ENCODE measurements at regions not wholly inside any gene's neighbourhood (a gene's known extent, or its start where the extent isn't known, plus 50 kb on each side); places are given as distances from the start of the nearest gene placed in this dataset.

- DNase-seq (ENCODE audit: low read depth), result no peak
- Histone ChIP-seq H3K27me3 (ENCODE audit: control insufficient read depth, insufficient read depth, low read length) (peaks cover 2% of the 10 kb centered on the region), H3K36me3 (ENCODE audit: control insufficient read depth, insufficient read depth, low read length) (no peaks in the 10 kb centered on the region), H3K4me3 (ENCODE audit: low read depth, low read length) (no peak overlapping the region)
- TF ChIP-seq, protein P1, sequence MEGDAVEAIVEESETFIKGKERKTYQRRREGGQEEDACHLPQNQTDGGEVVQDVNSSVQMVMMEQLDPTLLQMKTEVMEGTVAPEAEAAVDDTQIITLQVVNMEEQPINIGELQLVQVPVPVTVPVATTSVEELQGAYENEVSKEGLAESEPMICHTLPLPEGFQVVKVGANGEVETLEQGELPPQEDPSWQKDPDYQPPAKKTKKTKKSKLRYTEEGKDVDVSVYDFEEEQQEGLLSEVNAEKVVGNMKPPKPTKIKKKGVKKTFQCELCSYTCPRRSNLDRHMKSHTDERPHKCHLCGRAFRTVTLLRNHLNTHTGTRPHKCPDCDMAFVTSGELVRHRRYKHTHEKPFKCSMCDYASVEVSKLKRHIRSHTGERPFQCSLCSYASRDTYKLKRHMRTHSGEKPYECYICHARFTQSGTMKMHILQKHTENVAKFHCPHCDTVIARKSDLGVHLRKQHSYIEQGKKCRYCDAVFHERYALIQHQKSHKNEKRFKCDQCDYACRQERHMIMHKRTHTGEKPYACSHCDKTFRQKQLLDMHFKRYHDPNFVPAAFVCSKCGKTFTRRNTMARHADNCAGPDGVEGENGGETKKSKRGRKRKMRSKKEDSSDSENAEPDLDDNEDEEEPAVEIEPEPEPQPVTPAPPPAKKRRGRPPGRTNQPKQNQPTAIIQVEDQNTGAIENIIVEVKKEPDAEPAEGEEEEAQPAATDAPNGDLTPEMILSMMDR (IDR thresholded peaks at IDR 0.05; ENCODE audit: insufficient read depth, low read length, poor library complexity, severe bottlenecking), result no peak
These were observed 286.8 kb upstream of the ZMIZ1 start for GRCh38 chr10:78781991-78782390.

DNA sequence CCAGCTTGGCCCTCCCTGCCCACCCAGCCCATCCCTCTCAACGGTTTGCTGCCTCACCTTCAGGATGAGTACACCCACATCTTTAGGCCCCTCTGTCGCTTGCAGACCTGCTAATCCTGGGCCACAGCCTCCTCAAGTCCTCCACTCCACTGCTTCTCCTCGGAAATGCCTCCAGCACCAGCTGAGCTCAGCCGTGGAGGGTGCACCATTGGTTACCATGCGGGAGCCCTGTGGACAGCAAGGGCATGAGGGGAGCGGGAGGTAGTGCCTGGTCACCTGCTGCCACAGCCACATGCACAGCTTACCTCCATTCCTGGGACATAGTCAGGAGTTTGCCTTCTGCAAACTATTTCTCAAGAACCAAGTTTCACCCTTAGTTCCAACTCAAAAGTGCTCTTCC is 286.3 kb upstream of the ZMIZ1 start:
- H3K36me3 ChIP-seq (ENCODE audit: control insufficient read depth, insufficient read depth, low read length), result no peaks in the 10 kb centered on the region
- DNase-seq (ENCODE audit: low read depth), result no peak
- TF ChIP-seq, protein P1 (IDR thresholded peaks at IDR 0.05; ENCODE audit: insufficient read depth, low read length, poor library complexity, severe bottlenecking), result no peak
- no peak overlapping the region for H3K4me3 ChIP-seq (ENCODE audit: low read depth, low read length)
- H3K27me3 ChIP-seq (ENCODE audit: control insufficient read depth, insufficient read depth, low read length), result peaks cover 2% of the 10 kb centered on the region

DNA sequence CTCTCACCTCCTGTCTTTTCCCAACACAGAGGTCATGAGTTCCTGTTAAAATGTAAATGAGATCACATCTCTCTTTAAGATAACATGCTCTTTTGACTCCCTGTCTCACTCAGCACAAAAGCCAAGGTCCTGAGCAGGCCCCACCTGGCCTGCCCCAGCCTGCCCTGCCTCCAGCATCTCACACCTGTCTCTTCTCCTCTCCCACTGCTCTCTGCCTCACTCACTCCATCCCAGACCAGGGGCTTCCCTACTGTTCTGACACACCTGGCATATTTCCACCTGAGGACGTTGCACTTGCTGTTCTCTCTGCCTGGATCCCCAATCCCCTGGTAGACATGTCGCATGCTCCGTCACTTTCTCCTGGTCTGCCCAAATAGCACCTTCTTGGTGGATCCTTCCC is 285.0 kb upstream of the ZMIZ1 start:
- no peak overlapping the region for H3K4me3 ChIP-seq (ENCODE audit: low read depth, low read length)
- DNase-seq (ENCODE audit: low read depth), result no peak
- H3K27me3 ChIP-seq (ENCODE audit: control insufficient read depth, insufficient read depth, low read length), result peaks cover 2% of the 10 kb centered on the region
- TF ChIP-seq, protein P1 (IDR thresholded peaks at IDR 0.05; ENCODE audit: insufficient read depth, low read length, poor library complexity, severe bottlenecking), result no peak
- H3K36me3 ChIP-seq (ENCODE audit: control insufficient read depth, insufficient read depth, low read length), result no peaks in the 10 kb centered on the region

GRCh38 chr10:78784546-78784945 is 284.2 kb upstream of the ZMIZ1 start:
- Histone ChIP-seq H3K4me3 (ENCODE audit: low read depth, low read length) (no peak overlapping the region), H3K36me3 (ENCODE audit: control insufficient read depth, insufficient read depth, low read length) (no peaks in the 10 kb centered on the region), H3K27me3 (ENCODE audit: control insufficient read depth, insufficient read depth, low read length) (peaks cover 2% of the 10 kb centered on the region)
- TF ChIP-seq, protein P1 (IDR thresholded peaks at IDR 0.05; ENCODE audit: insufficient read depth, low read length, poor library complexity, severe bottlenecking), result no peak
- no peak for DNase-seq (ENCODE audit: low read depth)

- DNase-seq (ENCODE audit: low read depth), result no peak
- TF ChIP-seq, protein P1 (IDR thresholded peaks at IDR 0.05; ENCODE audit: insufficient read depth, low read length, poor library complexity, severe bottlenecking), result no peak
- Histone ChIP-seq H3K27me3 (ENCODE audit: control insufficient read depth, insufficient read depth, low read length) (peaks cover 2% of the 10 kb centered on the region), H3K36me3 (ENCODE audit: control insufficient read depth, insufficient read depth, low read length) (no peaks in the 10 kb centered on the region), H3K4me3 (ENCODE audit: low read depth, low read length) (no peak overlapping the region)
These were observed 283.7 kb upstream of the ZMIZ1 start for GRCh38 chr10:78785066-78785465.

DNA sequence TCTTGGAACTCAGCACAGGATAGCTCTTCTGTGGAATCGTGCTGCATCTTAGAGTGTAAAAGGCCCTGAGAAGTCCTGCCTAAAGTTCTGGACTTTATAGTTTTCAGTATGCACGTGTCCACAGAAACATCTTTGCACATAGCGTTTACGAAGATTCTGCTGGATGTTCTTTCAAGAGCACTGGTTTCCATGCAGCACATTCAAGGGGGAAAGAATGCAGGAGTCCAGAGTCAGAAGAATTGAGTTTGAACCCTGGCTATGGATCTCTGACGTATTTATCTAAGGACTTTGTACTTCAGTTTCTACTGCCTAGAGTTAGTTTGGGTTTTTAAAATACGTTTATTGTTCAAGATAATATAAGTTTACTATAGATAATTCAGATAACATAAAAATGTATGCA is 282.8 kb upstream of the ZMIZ1 start:
- H3K36me3 ChIP-seq (ENCODE audit: control insufficient read depth, insufficient read depth, low read length), result no peaks in the 10 kb centered on the region
- DNase-seq (ENCODE audit: low read depth), result no peak
- no peak overlapping the region for H3K4me3 ChIP-seq (ENCODE audit: low read depth, low read length)
- peaks cover 2% of the 10 kb centered on the region for H3K27me3 ChIP-seq (ENCODE audit: control insufficient read depth, insufficient read depth, low read length)
- TF ChIP-seq, protein P1 (IDR thresholded peaks at IDR 0.05; ENCODE audit: insufficient read depth, low read length, poor library complexity, severe bottlenecking), result no peak
